ENCODE measurements at regions not wholly inside any gene's neighbourhood (a gene's known extent, or its start where the extent isn't known, plus 50 kb on each side); places are given as distances from the start of the nearest gene placed in this dataset.

DNA sequence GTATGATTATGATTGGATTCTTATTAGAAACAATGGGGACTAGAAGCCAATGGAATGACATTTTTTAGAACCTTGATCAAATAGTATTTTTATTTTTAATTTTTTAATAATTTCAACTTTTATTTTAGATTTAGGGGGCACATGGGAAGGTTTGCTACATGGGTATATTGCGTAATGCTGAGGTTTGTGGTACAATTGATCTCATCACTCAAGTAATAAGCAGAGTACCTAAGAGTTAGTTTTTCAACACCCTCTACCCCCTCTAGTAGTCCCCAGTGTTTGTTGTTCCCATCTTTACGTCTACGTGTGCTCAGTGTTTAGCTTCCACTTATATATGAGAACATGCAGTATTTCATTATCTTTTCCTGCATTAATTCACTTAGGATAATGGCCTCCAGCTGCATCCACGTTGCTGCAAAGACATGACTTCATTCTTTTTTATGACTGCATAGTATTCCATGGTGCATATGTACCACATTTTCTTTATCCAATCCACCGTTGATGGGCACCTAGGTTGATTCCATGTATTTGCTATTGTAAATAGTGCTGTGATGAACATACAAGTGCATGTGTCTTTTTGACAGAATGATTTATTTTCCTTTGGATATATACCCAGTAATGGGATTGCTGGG is 281.1 kb upstream of the MAN1A1 start:
- WGBS, 2 donors: 85 to 86% methylated on average over 5 of the region's 5 CpGs
- no peak for DNase-seq
- H3K9me3 ChIP-seq: no peaks in the 10 kb centered on the region
- no peak overlapping the region for H3K27ac ChIP-seq
- TF ChIP-seq POLR2AphosphoS5 (IDR thresholded peaks at IDR 0.05): no peak
- TF ChIP-seq, protein P1, sequence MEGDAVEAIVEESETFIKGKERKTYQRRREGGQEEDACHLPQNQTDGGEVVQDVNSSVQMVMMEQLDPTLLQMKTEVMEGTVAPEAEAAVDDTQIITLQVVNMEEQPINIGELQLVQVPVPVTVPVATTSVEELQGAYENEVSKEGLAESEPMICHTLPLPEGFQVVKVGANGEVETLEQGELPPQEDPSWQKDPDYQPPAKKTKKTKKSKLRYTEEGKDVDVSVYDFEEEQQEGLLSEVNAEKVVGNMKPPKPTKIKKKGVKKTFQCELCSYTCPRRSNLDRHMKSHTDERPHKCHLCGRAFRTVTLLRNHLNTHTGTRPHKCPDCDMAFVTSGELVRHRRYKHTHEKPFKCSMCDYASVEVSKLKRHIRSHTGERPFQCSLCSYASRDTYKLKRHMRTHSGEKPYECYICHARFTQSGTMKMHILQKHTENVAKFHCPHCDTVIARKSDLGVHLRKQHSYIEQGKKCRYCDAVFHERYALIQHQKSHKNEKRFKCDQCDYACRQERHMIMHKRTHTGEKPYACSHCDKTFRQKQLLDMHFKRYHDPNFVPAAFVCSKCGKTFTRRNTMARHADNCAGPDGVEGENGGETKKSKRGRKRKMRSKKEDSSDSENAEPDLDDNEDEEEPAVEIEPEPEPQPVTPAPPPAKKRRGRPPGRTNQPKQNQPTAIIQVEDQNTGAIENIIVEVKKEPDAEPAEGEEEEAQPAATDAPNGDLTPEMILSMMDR (IDR thresholded peaks at IDR 0.05): no peak
- no peak for TF ChIP-seq EP300 (IDR thresholded peaks at IDR 0.05)
- TF ChIP-seq POLR2A (IDR thresholded peaks at IDR 0.05): no peak
- H3K4me3 ChIP-seq: no peak overlapping the region
- no peaks in the 10 kb centered on the region for H3K4me1 ChIP-seq
- intact Hi-C loops (cut with DNase I): no loop called here
- H3K27me3 ChIP-seq: no peaks in the 10 kb centered on the region
- no peaks in the 10 kb centered on the region for H3K36me3 ChIP-seq

DNA sequence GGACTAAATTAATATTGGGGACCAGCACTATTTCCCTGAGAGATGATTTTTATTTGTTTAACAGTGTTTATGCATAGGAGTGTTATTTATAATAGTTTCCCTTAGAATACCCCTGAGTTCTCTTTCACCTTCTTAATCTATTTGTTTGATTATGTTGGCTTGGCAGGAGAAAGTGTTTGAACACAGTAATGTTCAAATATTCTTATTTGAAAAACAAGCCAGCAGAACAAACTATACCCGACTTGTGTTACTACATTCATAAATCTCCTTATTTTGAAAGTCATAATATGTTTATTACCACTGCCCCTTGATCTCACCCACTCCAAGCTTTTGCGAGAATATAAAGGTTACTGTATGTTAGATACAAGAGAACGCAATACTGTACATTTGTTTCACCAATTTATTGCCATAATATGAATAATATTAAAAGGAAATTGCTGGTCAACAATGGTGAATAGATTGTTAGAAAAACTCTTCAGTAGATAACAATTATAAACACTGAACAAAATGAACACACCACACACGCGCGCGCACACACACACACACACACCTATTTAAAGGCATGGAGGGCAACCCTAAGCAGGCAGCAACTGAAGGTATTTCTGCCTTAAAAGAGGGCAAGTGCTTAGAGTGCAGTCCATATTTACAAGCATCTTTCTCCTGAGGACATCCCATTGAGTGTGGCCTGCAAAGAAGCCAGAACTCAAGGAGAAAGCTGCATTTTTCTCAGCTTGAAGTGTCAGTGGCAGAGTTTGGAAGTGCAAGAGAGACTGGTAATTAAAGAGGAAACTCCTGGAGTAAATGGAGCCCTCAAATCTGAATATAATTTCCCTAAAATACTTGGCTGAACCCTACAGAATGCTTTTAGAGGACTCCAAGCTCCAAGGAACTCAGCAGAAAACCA is 279.4 kb upstream of the MAN1A1 start:
- intact Hi-C loops (cut with DNase I): no loop called here
- no peak for TF ChIP-seq EP300 (IDR thresholded peaks at IDR 0.05)
- TF ChIP-seq POLR2A (IDR thresholded peaks at IDR 0.05): no peak
- no peak for TF ChIP-seq POLR2AphosphoS5 (IDR thresholded peaks at IDR 0.05)
- TF ChIP-seq, protein P1 (IDR thresholded peaks at IDR 0.05): no peak
- 61 to 80% methylated on average over 7 of the region's 7 CpGs for WGBS, 2 donors

GRCh38 chr6:119627908-119628669 is 278.5 kb upstream of the MAN1A1 start:
- Histone ChIP-seq H3K36me3 (no peaks in the 10 kb centered on the region), H3K27ac (no peak overlapping the region), H3K4me1 (no peaks in the 10 kb centered on the region), H3K27me3 (no peaks in the 10 kb centered on the region), H3K4me3 (no peak overlapping the region), H3K9me3 (no peaks in the 10 kb centered on the region)
- intact Hi-C loops (cut with DNase I): no loop called here
- DNase-seq: no peak
- 86 to 87% methylated on average over 5 of the region's 5 CpGs for WGBS, 2 donors
- TF ChIP-seq, protein P1 (IDR thresholded peaks at IDR 0.05): no peak
- no peak for TF ChIP-seq POLR2A (IDR thresholded peaks at IDR 0.05)
- TF ChIP-seq EP300 (IDR thresholded peaks at IDR 0.05): no peak
- TF ChIP-seq POLR2AphosphoS5 (IDR thresholded peaks at IDR 0.05): no peak

More for the DNA sequence above, 279.4 kb upstream of the MAN1A1 start:
- H3K4me3 ChIP-seq: no peak overlapping the region
- H3K36me3 ChIP-seq: no peaks in the 10 kb centered on the region
- no peaks in the 10 kb centered on the region for H3K9me3 ChIP-seq
- no peak overlapping the region for H3K27ac ChIP-seq
- no peak for DNase-seq
- H3K27me3 ChIP-seq: no peaks in the 10 kb centered on the region
- no peaks in the 10 kb centered on the region for H3K4me1 ChIP-seq

- no peak for DNase-seq
- 83 to 85% methylated on average over 4 of the region's 4 CpGs for WGBS, 2 donors
- H3K4me3 ChIP-seq: no peak overlapping the region
- intact Hi-C loops (cut with DNase I): no loop called here
- H3K27ac ChIP-seq: no peak overlapping the region
- TF ChIP-seq POLR2AphosphoS5 (IDR thresholded peaks at IDR 0.05): no peak
- no peak for TF ChIP-seq EP300 (IDR thresholded peaks at IDR 0.05)
- TF ChIP-seq, protein P1 (IDR thresholded peaks at IDR 0.05): no peak
- TF ChIP-seq POLR2A (IDR thresholded peaks at IDR 0.05): no peak
- H3K4me1 ChIP-seq: no peaks in the 10 kb centered on the region
- H3K9me3 ChIP-seq: no peaks in the 10 kb centered on the region
- no peaks in the 10 kb centered on the region for H3K36me3 ChIP-seq
- H3K27me3 ChIP-seq: no peaks in the 10 kb centered on the region
Observed at GRCh38 chr6:119626884-119627619, 277.5 kb upstream of the MAN1A1 start.

Data from sigmoid colon (tissue), 6 donors.